Progenitor cell of endocrine pancreas (in vitro differentiated cells): ENCODE measurements at regions not wholly inside any gene's neighbourhood (a gene's known extent, or its start where the extent isn't known, plus 50 kb on each side); places are given as distances from the start of the nearest gene placed in this dataset.

Experiments
- DNase-seq: peaks from one replicate; pipeline ENCODE4 v3.0.0; 2021; ENCODE audit warnings: low spot score; ENCODE audit not compliant: unreplicated experiment
- H3K27ac Mint-ChIP-seq: 2 replicates; pipeline ENCODE4 v1.8.0; 2021; ENCODE audit warnings: mild to moderate bottlenecking, moderate library complexity, mixed read lengths
- H3K27me3 Mint-ChIP-seq: 2 replicates; pipeline ENCODE4 v1.8.0; 2021; ENCODE audit warnings: mixed read lengths
- H3K36me3 Mint-ChIP-seq: 2 replicates; pipeline ENCODE4 v1.8.0; 2022; ENCODE audit warnings: mixed read lengths; ENCODE audit not compliant: insufficient read depth
- H3K4me1 Mint-ChIP-seq: 2 replicates; pipeline ENCODE4 v1.8.0; 2021; ENCODE audit warnings: low read depth, mixed read lengths
- H3K4me3 Mint-ChIP-seq: 2 replicates; pipeline ENCODE4 v1.8.0; 2021; ENCODE audit warnings: low read depth, mild to moderate bottlenecking, moderate library complexity, mixed read lengths
- H3K9me3 Mint-ChIP-seq: 2 replicates; pipeline ENCODE4 v1.8.0; 2021; ENCODE audit warnings: low read depth, mixed read lengths
- TF ChIP-seq, protein P1 (sequence below): fragments of 200-600 bp; sonication (generic); IDR thresholded peaks from one replicate; pipeline ENCODE4 v1.5.0; 2021; ENCODE audit warnings: antibody characterized with exemption, mild to moderate bottlenecking; ENCODE audit not compliant: unreplicated experiment

DNA sequence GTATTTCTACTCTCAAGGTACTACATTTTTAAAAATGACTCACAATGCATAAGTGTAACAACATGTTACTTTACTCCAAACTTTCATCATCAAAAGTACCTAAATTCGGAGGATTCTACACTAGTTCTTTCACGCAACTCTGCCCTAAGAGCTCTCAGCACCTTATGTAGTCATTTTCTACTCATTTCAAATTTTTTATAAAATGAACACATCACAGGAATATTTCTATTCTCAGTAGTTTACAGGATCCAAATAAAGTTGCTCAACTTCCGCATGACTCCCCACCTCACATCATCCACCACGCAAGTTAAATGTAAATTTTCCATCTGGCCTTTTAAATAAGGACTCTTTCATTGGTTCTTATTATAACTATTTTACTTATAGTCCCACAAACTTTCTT, 344.9 kb upstream of the MANEA start:
- Mint-ChIP-seq H3K9me3 (no peaks in the 10 kb centered on the region), H3K4me1 (no peaks in the 10 kb centered on the region), H3K27me3 (peaks cover 3% of the 10 kb centered on the region), H3K36me3 (no peaks in the 10 kb centered on the region), H3K4me3 (no peak overlapping the region), H3K27ac (no peak overlapping the region)
- no peak for DNase-seq
- TF ChIP-seq, protein P1, sequence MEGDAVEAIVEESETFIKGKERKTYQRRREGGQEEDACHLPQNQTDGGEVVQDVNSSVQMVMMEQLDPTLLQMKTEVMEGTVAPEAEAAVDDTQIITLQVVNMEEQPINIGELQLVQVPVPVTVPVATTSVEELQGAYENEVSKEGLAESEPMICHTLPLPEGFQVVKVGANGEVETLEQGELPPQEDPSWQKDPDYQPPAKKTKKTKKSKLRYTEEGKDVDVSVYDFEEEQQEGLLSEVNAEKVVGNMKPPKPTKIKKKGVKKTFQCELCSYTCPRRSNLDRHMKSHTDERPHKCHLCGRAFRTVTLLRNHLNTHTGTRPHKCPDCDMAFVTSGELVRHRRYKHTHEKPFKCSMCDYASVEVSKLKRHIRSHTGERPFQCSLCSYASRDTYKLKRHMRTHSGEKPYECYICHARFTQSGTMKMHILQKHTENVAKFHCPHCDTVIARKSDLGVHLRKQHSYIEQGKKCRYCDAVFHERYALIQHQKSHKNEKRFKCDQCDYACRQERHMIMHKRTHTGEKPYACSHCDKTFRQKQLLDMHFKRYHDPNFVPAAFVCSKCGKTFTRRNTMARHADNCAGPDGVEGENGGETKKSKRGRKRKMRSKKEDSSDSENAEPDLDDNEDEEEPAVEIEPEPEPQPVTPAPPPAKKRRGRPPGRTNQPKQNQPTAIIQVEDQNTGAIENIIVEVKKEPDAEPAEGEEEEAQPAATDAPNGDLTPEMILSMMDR: no peak

DNA sequence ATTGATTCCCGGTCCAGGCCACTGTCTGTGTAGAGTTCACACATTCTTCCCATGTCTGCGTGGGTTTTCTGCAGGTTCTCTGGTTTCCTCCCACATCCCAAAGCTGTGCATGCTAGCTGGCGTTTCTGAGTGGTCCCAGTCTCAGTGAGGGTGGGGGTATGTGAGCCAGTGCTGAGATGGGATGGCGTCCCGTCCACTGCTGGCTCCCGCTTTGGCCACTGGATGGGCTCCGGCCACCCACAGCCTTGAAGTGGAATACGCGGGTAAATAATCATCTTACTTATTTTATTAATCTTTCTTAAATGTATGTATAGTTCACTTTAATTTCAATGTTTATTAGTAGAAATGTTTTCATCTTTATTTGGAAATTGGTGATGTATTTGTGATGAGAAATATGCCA, 343.5 kb upstream of the MANEA start:
- Mint-ChIP-seq H3K4me1 (no peaks in the 10 kb centered on the region), H3K4me3 (no peak overlapping the region), H3K9me3 (no peaks in the 10 kb centered on the region), H3K36me3 (no peaks in the 10 kb centered on the region), H3K27me3 (peaks cover under 1% of the 10 kb centered on the region), H3K27ac (no peak overlapping the region)
- TF ChIP-seq, protein P1: no peak
- no peak for DNase-seq

DNA sequence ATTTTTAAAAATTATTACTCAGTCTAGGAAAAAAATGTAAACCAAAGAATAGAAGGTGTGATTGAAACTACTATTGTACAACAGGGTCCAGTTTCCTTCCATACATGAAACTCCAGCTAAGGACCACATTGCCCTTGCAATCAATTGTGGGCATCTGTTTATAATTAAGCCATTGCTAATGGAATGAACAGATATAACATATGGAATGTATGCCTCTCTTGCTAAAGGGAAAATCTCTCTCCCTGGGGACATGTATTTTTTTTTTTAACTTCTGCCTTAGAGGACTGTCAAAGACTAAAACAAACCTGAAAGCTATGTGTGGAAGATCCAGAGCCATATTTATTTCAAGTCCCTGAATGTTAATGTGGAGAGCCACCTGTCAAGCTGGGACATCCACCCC, 336.8 kb upstream of the MANEA start:
- no peak for DNase-seq
- no peak overlapping the region for H3K4me3 Mint-ChIP-seq
- no peaks in the 10 kb centered on the region for H3K9me3 Mint-ChIP-seq
- no peaks in the 10 kb centered on the region for H3K4me1 Mint-ChIP-seq
- no peaks in the 10 kb centered on the region for H3K27me3 Mint-ChIP-seq
- H3K36me3 Mint-ChIP-seq: no peaks in the 10 kb centered on the region
- H3K27ac Mint-ChIP-seq: no peak overlapping the region
- TF ChIP-seq, protein P1: no peak

DNA sequence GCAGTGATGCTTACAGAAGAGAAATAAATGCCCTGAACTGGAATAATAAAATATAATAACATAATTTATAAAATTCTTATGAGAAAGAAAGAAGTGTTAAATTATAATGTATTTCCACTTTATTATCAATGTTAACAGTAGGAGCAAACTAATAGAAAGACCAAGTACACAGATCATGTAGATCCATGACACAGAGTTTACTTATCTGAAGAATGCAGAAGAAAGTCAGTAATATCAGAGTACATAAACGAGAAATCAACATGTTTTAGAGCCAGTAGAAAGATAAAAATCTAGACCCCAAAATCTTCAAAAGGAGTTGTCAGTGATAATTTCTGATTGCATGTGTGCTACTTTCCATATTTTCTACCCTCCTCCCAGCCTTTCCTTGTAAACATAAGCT, 334.8 kb upstream of the MANEA start:
- DNase-seq: no peak
- no peaks in the 10 kb centered on the region for H3K4me1 Mint-ChIP-seq
- H3K27ac Mint-ChIP-seq: no peak overlapping the region
- TF ChIP-seq, protein P1: no peak
- H3K27me3 Mint-ChIP-seq: no peaks in the 10 kb centered on the region
- H3K4me3 Mint-ChIP-seq: no peak overlapping the region
- no peaks in the 10 kb centered on the region for H3K36me3 Mint-ChIP-seq
- H3K9me3 Mint-ChIP-seq: no peaks in the 10 kb centered on the region

DNA sequence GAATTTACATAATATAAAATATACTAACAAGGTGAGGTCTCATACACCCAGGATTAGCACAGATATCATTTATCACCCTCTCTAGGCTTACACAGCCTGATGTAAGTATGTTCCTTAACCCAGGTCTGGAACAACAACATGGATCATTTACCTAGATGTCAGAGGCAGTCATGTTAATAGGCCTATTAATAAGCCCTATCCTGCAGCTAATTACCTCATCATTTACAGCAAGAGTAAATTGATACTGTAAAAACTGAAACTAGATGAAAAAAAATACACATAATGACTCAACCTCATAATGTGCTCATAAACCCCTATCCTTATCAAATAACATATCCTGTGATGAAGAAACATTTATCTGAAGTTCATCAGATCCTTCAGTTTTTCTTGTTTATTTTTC, 334.3 kb upstream of the MANEA start:
- TF ChIP-seq, protein P1: no peak
- Mint-ChIP-seq H3K9me3 (no peaks in the 10 kb centered on the region), H3K27ac (no peak overlapping the region), H3K4me3 (no peak overlapping the region), H3K36me3 (no peaks in the 10 kb centered on the region), H3K27me3 (no peaks in the 10 kb centered on the region), H3K4me1 (no peaks in the 10 kb centered on the region)
- DNase-seq: no peak
